GM12878 (cell line): ENCODE measurements at regions not wholly inside any gene's neighbourhood (a gene's known extent, or its start where the extent isn't known, plus 50 kb on each side); places are given as distances from the start of the nearest gene placed in this dataset.

ENCODE experiments used
- POLR2A ChIP-seq: IDR thresholded peaks from 2 replicates; pipeline ENCODE4 v1.6.1; 2011; ENCODE audit warnings: low read depth, mild to moderate bottlenecking, low read length
- RAD21 ChIP-seq: IDR thresholded peaks from 2 replicates; pipeline ENCODE4 v1.6.1; 2011; ENCODE audit warnings: mild to moderate bottlenecking, low read depth, low read length, moderate library complexity; ENCODE audit not compliant: insufficient read depth
- TF ChIP-seq, protein P1 (sequence below), 3 experiments: IDR thresholded peaks in 2 of 3; conservative IDR thresholded peaks in 1 of 3; 2 replicates each; pipeline ENCODE4 v1.5.1; 2011; ENCODE audit warnings: low read depth in 3 of 3, low read length in 3 of 3, mild to moderate bottlenecking in 3 of 3, control low read depth in 2 of 3, moderate library complexity in 2 of 3, inconsistent platforms in 1 of 3, mixed read lengths in 1 of 3; ENCODE audit not compliant: control insufficient read depth in 2 of 3, insufficient read depth in 1 of 3; ENCODE audit errors: extremely low read depth in 1 of 3

DNA sequence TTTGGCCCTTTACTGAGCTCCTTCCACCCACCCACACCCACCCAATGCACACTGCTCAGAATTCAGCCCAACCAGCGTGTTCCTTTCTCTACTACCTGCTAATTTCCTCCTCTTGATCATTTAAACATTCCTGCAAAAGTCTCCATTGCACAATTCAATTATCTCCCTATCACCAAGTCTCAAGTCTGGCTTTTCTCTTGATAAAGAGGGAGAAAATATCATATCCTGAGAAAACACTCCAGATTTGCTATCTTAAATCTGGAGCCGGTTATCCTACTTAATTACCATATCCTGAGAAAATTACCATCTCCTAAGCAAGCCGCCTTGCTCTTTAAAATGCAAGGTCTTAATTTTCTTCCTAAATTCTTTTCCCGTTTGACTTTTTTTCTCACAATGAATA is 505.5 kb downstream of the XPNPEP1 start:
- no peak for TF ChIP-seq RAD21
- TF ChIP-seq, protein P1, sequence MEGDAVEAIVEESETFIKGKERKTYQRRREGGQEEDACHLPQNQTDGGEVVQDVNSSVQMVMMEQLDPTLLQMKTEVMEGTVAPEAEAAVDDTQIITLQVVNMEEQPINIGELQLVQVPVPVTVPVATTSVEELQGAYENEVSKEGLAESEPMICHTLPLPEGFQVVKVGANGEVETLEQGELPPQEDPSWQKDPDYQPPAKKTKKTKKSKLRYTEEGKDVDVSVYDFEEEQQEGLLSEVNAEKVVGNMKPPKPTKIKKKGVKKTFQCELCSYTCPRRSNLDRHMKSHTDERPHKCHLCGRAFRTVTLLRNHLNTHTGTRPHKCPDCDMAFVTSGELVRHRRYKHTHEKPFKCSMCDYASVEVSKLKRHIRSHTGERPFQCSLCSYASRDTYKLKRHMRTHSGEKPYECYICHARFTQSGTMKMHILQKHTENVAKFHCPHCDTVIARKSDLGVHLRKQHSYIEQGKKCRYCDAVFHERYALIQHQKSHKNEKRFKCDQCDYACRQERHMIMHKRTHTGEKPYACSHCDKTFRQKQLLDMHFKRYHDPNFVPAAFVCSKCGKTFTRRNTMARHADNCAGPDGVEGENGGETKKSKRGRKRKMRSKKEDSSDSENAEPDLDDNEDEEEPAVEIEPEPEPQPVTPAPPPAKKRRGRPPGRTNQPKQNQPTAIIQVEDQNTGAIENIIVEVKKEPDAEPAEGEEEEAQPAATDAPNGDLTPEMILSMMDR (IDR thresholded peaks at IDR 0.05 in 2 of 3, conservative IDR thresholded peaks at IDR 0.05 in 1 of 3; ENCODE audit: control insufficient read depth in 2 of 3, extremely low read depth in 1 of 3, insufficient read depth in 1 of 3, low read depth in 3 of 3, low read length in 3 of 3) = no peak
- TF ChIP-seq POLR2A = no peak
